Fibroblast of the conjunctiva (primary cell): ENCODE measurements at regions not wholly inside any gene's neighbourhood (a gene's known extent, or its start where the extent isn't known, plus 50 kb on each side); places are given as distances from the start of the nearest gene placed in this dataset.

ENCODE experiments used
- DNase-seq: peaks from one replicate; pipeline ENCODE4 v3.0.0-alpha.2; 2010; ENCODE audit warnings: low read depth

- DNase-seq = no peak
These were observed 427.3 kb upstream of the ST6GAL2 start for GRCh38 chr2:107313316-107313715.

- no peak for DNase-seq
These were observed 434.9 kb upstream of the ST6GAL2 start for GRCh38 chr2:107320881-107321280.

- DNase-seq = no peak
These were observed 436.4 kb upstream of the ST6GAL2 start for GRCh38 chr2:107322416-107322815.

GRCh38 chr2:107323946-107324565 is 438.1 kb upstream of the ST6GAL2 start:
- DNase-seq = no peak

- DNase-seq = peak; percentile 82
These were observed 440.2 kb upstream of the ST6GAL2 start for GRCh38 chr2:107325981-107326786.

GRCh38 chr2:107334306-107334705 is 448.3 kb upstream of the ST6GAL2 start:
- no peak for DNase-seq

- DNase-seq = no peak
These were observed 450.6 kb upstream of the ST6GAL2 start for GRCh38 chr2:107336526-107336925.

GRCh38 chr2:107337209-107337898 is 451.4 kb upstream of the ST6GAL2 start:
- DNase-seq = peak; percentile 64

GRCh38 chr2:107338059-107338458 is 452.1 kb upstream of the ST6GAL2 start:
- DNase-seq = no peak

- no peak for DNase-seq
These were observed 452.6 kb upstream of the ST6GAL2 start for GRCh38 chr2:107338571-107338970.

- DNase-seq = no peak
These were observed 455.0 kb upstream of the ST6GAL2 start for GRCh38 chr2:107340955-107341354.

- DNase-seq = no peak
These were observed 463.4 kb upstream of the ST6GAL2 start for GRCh38 chr2:107349329-107349728.

- DNase-seq = no peak
These were observed 468.2 kb upstream of the ST6GAL2 start for GRCh38 chr2:107354175-107354574.

- DNase-seq = no peak
These were observed 468.3 kb upstream of the RGPD4 start for GRCh38 chr2:107358362-107358761.

GRCh38 chr2:107359021-107359420 is 467.7 kb upstream of the RGPD4 start:
- DNase-seq = no peak

- no peak for DNase-seq
These were observed 464.8 kb upstream of the RGPD4 start for GRCh38 chr2:107361751-107362381.

GRCh38 chr2:107362993-107363392 is 463.7 kb upstream of the RGPD4 start:
- DNase-seq = no peak

GRCh38 chr2:107363806-107364205 is 462.9 kb upstream of the RGPD4 start:
- DNase-seq = no peak

GRCh38 chr2:107364361-107364950 is 462.2 kb upstream of the RGPD4 start:
- no peak for DNase-seq

- no peak for DNase-seq
These were observed 452.4 kb upstream of the RGPD4 start for GRCh38 chr2:107374249-107374648.

- DNase-seq = no peak
These were observed 449.8 kb upstream of the RGPD4 start for GRCh38 chr2:107376909-107377308.

- no peak for DNase-seq
These were observed 445.8 kb upstream of the RGPD4 start for GRCh38 chr2:107380912-107381311.
